ENCODE measurements at regions not wholly inside any gene's neighbourhood (a gene's known extent, or its start where the extent isn't known, plus 50 kb on each side); places are given as distances from the start of the nearest gene placed in this dataset.
"Not testable (repeated sequence)": the region's sequence is repeated elsewhere in the genome, so short reads cannot be mapped to it uniquely, and the experiment has no call there.

DNA sequence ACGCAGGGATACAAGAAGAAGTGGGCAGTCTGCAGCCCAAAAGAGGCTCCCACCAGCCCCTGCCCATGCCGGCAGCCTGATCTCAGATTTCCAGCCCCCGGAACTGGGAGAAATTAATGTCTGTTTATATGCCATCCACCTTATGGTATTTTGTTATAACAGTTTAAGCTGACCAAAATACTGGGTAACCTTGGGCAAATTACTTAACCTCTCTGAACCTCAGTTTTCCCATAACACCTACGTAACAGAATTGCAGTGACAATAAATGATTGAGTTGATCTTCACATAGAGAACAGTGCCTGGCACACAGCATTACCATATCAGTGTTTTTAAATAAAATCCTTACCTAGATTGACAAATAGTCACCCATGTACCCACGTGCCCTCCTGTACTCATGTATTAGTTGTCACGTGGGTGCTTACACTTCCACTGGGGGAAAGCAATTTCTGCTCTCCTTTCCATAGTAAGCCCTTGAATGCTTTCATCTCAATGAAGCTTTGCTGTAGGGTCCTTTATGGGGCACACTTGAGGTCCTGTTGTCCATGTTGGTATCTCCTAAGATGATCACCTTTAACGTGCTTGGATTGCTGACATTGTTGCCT lies 54.2 kb upstream of the PHF21A start:
- peaks cover 0 to 8% (median 6%) of the 10 kb centered on the region in 3 donors for H3K27me3 Mint-ChIP-seq (ENCODE audit: low read depth in 3 of 3)
- no peaks in the 10 kb centered on the region for H3K9me3 Mint-ChIP-seq
- H3K4me3 Mint-ChIP-seq = no peak overlapping the region
- H3K4me1 Mint-ChIP-seq = no peaks in the 10 kb centered on the region
- no peak overlapping the region for H3K27ac Mint-ChIP-seq
- H3K36me3 Mint-ChIP-seq = peaks cover 0 to 4% (median 0%) of the 10 kb centered on the region in 3 donors
- no peak for DNase-seq

GRCh38 chr11:46171693-46172092 lies 50.4 kb upstream of the PHF21A start:
- not testable (repeated sequence) for H3K9me3 Mint-ChIP-seq; H3K27ac Mint-ChIP-seq; H3K36me3 Mint-ChIP-seq; H3K4me1 Mint-ChIP-seq; H3K4me3 Mint-ChIP-seq; H3K27me3 Mint-ChIP-seq (ENCODE audit: low read depth in 3 of 3); DNase-seq
